GM12892 (cell line): ENCODE measurements at regions not wholly inside any gene's neighbourhood (a gene's known extent, or its start where the extent isn't known, plus 50 kb on each side); places are given as distances from the start of the nearest gene placed in this dataset.

Source experiments
- POLR2A ChIP-seq: IDR thresholded peaks from 2 replicates; pipeline ENCODE4 v1.6.1; 2011; ENCODE audit warnings: low read depth, low read length, control low read depth
- POLR2AphosphoS5 ChIP-seq: IDR thresholded peaks from 2 replicates; pipeline ENCODE4 v1.6.1; 2011; ENCODE audit warnings: low read depth, low read length, control low read depth
- TAF1 ChIP-seq: IDR thresholded peaks from 2 replicates; pipeline ENCODE4 v1.6.1; 2011; ENCODE audit warnings: low read depth, mild to moderate bottlenecking, control low read depth, low read length, borderline replicate concordance

DNA sequence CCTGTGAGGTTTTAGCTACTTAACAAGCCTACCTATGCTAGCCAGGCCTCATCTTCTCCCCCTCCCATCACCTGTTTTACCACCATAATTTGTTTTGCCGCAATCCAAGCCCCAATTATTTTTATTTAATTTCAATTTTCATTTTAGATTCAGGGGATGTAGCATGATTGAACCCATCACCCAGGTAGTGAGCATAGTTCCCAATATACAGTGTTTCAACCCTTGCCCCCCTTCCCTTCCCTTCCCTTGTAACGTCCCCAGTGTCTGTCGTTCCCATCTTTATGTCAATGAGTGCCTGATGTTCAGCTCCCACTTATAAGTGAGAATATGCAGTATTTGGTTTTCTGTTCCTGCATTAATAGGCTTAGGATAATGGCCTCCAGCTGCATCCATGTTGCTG, 885.0 kb downstream of the UQCRFS1 start:
- TF ChIP-seq POLR2A (no peak), TAF1 (no peak), POLR2AphosphoS5 (no peak)
